ENCODE measurements at regions not wholly inside any gene's neighbourhood (a gene's known extent, or its start where the extent isn't known, plus 50 kb on each side); places are given as distances from the start of the nearest gene placed in this dataset.

DNA sequence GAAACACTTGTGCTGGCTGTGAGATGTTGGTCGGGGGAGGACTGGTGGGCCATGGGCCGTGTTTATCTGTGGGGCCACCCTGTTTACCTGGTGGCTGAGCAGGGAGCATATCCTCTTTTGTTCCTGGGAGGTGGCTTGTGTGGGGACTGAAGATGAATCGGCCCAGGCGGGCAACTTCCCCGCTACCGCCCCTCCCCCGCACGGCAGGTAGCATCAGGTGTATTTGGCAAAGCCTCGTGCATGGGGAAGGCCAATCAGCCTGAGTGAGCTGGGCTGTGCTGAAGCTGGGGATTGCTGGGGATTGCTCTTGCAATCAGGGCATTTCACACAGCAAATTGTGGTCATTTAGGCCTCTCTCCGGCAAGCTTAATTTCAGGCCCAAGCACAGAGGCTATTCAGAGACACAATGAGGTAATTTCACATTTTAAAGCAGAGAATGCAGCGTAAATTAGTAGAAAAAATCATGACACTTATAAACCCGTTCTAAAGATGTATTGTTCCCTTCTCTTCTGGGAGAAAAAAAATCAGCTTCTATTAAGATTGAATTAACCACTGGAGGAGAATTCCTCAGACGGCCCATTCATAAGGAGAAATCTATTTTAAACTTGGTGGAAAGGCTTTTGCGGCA lies 197.7 kb upstream of the POU3F1 start:
- no peak for TF ChIP-seq TAF1 (IDR thresholded peaks at IDR 0.05; ENCODE audit: borderline replicate concordance, insufficient read depth, low read length)
- TF ChIP-seq POLR2AphosphoS5 (IDR thresholded peaks at IDR 0.05; ENCODE audit: low read depth, low read length), result no peak
- TF ChIP-seq SIN3A (IDR thresholded peaks at IDR 0.05; ENCODE audit: borderline replicate concordance, insufficient read depth, low read length), result no peak
- TF ChIP-seq, protein P1, sequence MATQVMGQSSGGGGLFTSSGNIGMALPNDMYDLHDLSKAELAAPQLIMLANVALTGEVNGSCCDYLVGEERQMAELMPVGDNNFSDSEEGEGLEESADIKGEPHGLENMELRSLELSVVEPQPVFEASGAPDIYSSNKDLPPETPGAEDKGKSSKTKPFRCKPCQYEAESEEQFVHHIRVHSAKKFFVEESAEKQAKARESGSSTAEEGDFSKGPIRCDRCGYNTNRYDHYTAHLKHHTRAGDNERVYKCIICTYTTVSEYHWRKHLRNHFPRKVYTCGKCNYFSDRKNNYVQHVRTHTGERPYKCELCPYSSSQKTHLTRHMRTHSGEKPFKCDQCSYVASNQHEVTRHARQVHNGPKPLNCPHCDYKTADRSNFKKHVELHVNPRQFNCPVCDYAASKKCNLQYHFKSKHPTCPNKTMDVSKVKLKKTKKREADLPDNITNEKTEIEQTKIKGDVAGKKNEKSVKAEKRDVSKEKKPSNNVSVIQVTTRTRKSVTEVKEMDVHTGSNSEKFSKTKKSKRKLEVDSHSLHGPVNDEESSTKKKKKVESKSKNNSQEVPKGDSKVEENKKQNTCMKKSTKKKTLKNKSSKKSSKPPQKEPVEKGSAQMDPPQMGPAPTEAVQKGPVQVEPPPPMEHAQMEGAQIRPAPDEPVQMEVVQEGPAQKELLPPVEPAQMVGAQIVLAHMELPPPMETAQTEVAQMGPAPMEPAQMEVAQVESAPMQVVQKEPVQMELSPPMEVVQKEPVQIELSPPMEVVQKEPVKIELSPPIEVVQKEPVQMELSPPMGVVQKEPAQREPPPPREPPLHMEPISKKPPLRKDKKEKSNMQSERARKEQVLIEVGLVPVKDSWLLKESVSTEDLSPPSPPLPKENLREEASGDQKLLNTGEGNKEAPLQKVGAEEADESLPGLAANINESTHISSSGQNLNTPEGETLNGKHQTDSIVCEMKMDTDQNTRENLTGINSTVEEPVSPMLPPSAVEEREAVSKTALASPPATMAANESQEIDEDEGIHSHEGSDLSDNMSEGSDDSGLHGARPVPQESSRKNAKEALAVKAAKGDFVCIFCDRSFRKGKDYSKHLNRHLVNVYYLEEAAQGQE (IDR thresholded peaks at IDR 0.05; ENCODE audit: insufficient read depth in 1 of 2, low read depth in 2 of 2, low read length in 2 of 2), result no peak
- no peak for TF ChIP-seq FOXP2 (optimal IDR thresholded peaks at IDR 0.05; ENCODE audit: borderline replicate concordance, extremely low read depth, extremely low read length, insufficient read depth)

All from PFSK-1 (cell line).